ENCODE measurements at regions not wholly inside any gene's neighbourhood (a gene's known extent, or its start where the extent isn't known, plus 50 kb on each side); places are given as distances from the start of the nearest gene placed in this dataset.
"Not testable (repeated sequence)": the region's sequence is repeated elsewhere in the genome, so short reads cannot be mapped to it uniquely, and the experiment has no call there.

DNA sequence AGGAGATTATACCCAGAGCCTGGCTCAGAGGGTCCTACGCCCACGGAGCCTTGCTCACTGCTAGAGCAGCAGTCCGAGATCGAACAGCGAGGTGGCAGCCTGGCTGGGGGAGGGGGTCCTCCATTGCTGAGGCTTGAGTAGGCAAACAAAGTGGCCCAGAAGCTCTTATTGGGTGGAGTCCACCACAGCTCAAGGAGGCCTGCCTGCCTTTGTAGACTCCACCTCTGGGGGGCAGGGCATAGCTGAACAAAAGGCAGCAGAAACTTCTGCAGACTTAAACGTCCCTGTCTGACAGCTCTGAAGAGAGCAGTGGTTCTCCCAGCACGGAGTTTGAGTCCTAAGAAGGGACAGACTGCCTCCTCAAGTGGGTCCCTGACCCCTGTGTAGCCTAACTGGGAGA, 75.0 kb downstream of the TRIM27 start:
- TF ChIP-seq, protein P1, sequence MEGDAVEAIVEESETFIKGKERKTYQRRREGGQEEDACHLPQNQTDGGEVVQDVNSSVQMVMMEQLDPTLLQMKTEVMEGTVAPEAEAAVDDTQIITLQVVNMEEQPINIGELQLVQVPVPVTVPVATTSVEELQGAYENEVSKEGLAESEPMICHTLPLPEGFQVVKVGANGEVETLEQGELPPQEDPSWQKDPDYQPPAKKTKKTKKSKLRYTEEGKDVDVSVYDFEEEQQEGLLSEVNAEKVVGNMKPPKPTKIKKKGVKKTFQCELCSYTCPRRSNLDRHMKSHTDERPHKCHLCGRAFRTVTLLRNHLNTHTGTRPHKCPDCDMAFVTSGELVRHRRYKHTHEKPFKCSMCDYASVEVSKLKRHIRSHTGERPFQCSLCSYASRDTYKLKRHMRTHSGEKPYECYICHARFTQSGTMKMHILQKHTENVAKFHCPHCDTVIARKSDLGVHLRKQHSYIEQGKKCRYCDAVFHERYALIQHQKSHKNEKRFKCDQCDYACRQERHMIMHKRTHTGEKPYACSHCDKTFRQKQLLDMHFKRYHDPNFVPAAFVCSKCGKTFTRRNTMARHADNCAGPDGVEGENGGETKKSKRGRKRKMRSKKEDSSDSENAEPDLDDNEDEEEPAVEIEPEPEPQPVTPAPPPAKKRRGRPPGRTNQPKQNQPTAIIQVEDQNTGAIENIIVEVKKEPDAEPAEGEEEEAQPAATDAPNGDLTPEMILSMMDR (IDR thresholded peaks at IDR 0.05), result not testable (repeated sequence)
- not testable (repeated sequence) for TF ChIP-seq POLR2A (IDR thresholded peaks at IDR 0.05)

Data from adrenal gland (tissue), 5 donors.